Activated T-cell treated with anti-CD3 and anti-CD28 coated beads, Interleukin-2, amount 50 U/mL, for 1 hour (primary cell): ENCODE measurements at regions not wholly inside any gene's neighbourhood (a gene's known extent, or its start where the extent isn't known, plus 50 kb on each side); places are given as distances from the start of the nearest gene placed in this dataset.
"Not testable (repeated sequence)": the region's sequence is repeated elsewhere in the genome, so short reads cannot be mapped to it uniquely, and the experiment has no call there.

Experiments
- DNase-seq: peaks from one replicate; pipeline ENCODE4 v3.0.0-alpha.2; 2020

GRCh38 chr15:84550503-84550902 is 50.3 kb upstream of the ZSCAN2 start:
- DNase-seq: not testable (repeated sequence)
